GM21825 (cell line): ENCODE measurements at regions not wholly inside any gene's neighbourhood (a gene's known extent, or its start where the extent isn't known, plus 50 kb on each side); places are given as distances from the start of the nearest gene placed in this dataset.
A peak's percentile ranks its signal among the peaks of the same experiment; 100 is the strongest.

Source experiments
- ATAC-seq: cut with Tn5 transposase; IDR thresholded peaks from one replicate; pipeline ENCODE4 v1.9.1; 2021; ENCODE audit warnings: mild to moderate bottlenecking, moderate library complexity; ENCODE audit not compliant: unreplicated experiment

DNA sequence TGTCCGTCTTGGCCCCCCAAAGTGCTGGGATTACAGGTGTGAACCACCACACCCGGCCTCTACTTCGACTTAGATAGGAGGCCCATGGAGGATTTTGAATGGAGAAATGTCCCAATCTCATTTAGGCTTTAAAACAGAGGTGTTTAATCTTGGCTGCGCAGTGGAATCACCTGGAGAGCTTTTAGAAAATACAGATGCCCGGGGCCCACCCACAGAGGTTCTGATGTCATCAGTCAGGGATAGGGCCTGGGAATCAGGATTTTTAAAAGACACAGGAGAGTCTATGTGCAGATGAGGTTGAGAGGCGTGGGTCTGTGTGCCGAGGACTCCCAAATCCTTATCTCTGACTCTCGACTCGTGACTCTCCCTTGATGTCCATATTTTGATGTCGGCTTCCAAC, 124.0 kb upstream of the BOD1 start:
- no peak for ATAC-seq

DNA sequence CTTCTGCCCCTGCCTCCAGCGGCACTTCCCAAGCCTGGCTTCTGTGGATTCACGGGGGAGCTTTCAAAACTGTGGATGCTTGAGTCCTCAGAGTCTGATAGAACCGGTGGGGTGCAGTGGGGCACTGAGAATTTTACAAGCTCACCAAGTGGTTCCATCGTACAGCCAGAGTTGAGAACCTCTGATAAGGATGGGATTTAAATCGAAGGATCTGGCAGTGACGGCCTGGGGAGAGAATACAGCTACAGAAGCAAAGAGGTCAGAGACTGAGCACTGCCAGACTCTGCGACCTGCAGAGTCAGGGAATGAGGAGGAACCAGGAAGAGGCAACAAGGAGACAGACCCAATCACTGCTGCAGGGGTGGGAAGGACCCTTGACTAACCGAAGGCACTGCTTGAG, 124.6 kb upstream of the BOD1 start:
- ATAC-seq: no peak

DNA sequence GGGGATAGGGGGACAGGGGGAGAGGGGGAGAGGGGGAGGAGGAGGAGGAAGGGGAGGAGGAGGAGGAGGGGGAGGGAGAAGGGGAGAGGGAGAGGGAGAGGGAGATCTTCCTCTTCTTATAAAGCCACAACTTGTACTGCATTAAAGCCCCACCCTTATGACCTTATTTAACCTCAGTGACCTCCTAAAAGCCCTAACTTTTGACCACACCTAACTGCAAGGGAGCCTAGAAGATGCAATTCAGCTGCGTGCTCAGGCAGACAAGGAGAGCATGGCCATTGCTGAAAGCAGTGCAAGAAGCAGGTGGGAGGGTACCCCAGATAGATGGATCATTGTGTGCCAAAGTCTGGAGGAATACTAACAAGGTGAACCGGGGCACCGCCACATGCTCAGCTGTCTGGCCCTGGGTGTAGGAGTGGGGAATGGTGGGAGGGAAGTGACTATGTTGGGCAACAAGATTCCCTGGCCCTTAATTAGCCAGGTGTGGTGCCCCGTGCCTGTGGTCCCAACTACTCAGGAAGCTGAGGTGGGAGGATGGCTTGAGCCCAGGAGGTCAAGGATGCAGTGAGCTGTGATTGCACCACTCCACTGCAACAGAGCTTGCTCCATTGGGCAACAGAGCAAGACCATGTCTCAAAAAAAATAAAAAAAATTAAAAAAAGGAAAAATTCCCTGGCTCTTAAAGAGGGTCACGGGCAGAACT, 125.4 kb upstream of the BOD1 start:
- no peak for ATAC-seq

DNA sequence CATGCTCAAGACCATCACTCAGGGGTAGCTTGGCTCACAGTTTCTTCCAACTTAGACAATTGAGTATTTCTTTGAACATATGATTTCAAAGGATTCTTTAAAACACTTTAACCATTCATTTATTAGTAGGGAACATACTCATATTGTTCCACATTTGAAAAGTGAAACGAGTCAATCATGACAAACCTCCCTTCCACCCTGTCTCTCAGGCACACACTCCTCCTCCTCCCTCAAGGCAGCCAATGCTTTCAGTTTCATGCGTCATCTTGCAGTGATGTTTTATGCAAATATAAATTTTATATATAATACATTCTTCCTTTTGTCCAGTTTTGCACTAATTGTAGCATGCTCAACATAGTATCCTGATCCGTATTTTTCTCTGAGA, 126.0 kb upstream of the BOD1 start:
- peak; percentile 64 for ATAC-seq

DNA sequence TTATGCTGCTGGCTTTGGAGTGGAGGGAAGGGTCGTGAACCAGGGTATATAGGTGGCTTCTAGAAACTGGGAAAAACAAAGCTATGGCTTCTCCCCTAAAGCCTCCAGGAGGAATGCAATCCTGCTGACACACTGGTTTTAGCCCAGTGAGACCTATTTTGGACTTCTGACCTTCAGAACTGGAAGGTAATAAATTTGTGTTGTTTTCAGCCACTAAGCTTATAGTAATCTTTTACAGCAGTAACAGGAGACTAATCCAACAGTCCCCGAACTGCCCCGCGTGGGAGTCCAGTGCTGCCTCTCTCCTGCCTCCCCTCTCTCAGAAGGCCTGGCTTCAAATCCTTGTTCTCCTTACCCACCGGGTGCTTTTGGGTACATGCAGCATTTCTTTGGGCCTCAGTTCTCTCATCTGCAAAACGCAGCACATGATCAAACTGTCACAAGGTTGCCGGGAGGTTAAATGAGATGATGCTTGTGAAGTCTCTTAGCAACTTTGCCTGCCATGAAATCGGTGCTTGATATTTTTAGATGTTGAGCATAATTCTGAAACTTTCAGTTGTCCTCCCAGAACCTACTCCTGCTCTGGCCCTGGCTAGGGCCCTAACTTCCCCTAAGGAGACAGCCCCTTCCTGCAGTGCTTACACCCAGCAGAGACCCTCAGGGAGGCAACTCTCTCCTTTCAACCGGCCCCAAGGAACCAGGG, 127.3 kb upstream of the BOD1 start:
- ATAC-seq: no peak

DNA sequence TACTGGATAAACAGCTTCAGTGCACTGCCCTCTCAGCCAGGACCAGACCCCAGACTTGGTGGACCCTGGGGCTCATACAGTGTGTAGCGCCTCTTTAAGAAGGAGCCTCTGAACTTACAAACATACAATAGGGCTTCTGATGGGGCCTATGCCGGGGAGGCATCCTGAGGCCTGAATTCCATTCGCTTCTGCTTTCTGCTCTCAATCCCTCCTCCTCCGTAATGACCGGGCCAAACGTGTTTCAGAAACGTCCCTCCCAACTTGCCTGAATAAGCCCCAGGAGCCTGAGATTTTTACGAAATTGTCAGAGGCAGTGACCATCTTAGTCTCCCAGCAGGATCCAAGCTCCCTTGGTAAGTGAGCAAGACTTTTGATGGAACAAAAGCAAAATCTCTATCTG, 128.1 kb upstream of the BOD1 start:
- no peak for ATAC-seq

DNA sequence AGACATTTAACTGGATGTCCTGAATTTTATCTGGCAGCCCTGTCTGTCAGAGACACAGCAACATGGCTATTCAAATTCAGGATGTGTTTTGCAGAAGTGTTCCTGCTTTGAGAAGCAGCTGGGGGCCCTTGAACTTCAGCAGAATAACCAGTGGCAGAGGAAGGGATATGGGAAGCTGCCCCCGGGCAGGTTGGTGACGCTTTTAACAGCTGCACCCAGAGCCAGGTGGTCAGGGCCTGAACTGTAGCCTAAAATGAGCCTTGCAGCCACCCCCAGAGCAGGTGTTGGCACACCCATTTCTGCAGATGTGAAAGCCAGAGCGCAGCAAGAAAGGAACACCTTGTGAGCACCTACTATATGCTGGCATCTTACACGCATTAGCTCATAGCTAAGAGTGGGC, 128.7 kb upstream of the BOD1 start:
- ATAC-seq: peak; percentile 54

DNA sequence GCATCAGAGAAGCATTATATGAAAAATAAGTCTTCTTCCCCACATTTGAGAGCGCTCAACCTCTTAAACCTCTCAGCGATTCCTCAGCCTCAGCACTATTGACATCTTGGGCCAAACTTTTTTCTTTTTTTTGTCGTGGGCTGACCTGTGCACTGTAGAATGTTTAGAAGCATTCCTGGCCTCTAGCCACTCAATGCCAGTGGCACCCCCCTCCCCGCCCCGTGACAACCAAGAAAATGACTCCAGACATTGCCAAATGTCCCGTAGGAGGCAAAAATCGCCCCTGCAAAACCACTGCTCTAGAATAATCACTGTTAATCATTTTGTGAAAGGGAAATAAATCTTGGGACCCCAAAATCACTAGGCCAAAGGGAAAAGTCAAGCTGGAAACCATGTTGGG, 129.1 kb upstream of the BOD1 start:
- ATAC-seq: no peak

DNA sequence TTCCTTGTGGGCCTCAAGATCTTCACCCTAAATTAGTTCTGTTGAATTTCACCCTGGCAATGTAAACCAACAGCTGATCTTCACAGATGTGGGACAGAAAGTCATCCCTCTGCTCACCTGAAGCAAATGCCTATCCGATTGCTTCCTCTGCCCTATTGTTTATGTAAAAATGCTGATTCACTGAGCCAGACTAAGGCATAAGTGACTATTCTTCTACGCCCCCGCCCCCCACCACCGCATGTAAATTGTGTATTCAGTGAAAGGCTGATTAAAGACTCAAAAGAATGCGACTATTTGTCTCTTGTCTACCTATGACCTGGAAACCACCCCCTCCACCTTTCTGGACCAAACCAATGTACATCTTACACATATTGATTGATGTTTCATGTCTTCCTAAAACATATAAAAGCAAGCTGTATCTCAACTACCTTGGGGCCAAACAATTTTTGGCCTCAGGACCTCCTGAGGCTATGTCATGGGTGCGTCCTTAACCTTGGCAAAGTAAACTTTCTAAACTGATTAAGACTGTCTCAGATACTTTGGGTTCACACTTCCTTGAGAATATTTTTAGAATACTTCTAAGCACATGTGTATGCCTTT, 129.7 kb upstream of the BOD1 start:
- no peak for ATAC-seq

DNA sequence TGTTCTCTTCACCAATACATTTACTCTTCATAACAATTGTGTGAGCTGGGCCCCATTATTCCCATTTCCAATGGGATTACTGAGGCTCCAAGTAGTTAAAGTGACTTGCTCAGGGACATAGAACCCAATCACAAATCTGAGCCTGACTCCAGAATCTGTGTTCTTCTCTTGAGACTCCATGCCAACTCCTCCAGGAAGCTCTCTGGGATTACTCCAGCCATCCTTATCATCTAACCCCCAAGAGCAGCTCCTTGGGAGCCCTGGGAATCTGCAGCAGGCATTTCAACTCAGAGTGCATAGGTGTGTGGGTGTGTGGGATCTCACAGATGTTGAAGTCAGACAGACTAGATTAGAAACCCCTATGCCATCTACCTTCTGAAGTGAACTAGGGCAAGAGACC, 131.4 kb upstream of the BOD1 start:
- ATAC-seq: no peak

DNA sequence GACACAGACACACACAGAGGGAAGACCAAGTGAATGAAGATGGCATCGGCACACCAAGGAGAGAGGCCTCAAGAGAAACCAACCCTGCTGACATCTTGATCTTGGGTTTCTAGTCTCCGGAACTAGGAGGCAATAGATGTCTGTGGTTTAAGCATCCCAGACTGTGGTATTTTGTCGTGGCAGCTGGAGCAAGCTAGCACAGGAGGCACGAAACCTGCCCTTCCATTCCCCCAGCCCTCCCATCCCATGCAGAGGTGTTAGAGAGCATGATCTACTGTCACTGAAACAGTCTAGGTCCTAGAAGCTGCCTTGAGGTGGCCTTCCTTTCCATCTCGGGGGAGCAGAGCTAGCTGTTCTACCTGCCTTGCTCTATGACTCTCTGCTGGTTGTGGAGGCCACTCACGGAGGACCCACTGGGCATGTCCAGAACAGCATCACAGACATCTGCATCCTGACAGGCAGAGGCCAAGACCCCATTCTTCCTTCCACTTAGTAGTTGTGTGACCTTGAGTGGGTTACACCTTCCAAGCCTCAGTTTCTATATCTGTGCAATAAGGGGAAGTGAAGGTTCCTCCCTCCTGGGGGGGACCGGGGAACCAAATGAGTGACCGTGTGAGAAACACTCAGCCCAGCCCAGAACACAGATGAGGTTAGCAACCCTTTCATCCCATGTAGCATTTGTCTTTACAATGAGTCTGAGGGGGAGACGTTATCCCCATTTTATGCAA, 134.3 kb upstream of the BOD1 start:
- no peak for ATAC-seq

DNA sequence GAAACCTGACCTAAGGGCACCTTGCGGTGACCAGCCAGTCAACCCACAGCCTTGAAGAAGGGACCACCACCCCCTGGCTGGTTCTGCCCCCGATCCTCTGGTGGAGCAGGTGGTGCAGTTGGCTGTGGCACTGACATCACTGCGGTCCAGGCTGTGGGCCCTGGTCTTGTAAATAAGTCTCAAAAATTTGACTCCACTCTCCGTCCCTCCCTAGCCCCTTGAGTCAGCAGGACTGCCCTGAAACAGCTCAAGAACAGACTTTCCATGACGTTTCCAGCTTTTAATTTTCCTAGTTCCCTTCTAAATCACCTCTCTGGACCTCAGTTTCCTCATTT, 134.8 kb upstream of the BOD1 start:
- no peak for ATAC-seq

DNA sequence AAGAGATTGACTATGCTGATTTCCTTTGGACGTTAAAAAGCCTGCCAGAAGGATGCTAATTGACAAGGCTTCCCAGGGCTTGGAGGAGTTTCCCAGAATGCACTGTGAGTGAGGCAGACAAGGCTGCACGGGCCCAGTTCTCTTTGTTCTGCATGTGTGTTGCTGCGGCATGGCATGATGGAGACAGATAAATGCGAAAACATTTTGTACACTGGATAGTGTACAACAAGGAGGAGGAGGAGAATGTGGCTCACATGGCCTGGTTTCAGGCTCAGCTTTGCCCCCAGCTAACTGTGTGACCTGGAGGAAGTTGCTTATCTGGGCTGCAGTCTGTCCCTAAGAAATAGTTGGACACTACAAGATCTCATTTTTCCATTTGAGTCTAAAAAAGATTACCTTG, 135.5 kb upstream of the CPEB4 start:
- ATAC-seq: no peak

DNA sequence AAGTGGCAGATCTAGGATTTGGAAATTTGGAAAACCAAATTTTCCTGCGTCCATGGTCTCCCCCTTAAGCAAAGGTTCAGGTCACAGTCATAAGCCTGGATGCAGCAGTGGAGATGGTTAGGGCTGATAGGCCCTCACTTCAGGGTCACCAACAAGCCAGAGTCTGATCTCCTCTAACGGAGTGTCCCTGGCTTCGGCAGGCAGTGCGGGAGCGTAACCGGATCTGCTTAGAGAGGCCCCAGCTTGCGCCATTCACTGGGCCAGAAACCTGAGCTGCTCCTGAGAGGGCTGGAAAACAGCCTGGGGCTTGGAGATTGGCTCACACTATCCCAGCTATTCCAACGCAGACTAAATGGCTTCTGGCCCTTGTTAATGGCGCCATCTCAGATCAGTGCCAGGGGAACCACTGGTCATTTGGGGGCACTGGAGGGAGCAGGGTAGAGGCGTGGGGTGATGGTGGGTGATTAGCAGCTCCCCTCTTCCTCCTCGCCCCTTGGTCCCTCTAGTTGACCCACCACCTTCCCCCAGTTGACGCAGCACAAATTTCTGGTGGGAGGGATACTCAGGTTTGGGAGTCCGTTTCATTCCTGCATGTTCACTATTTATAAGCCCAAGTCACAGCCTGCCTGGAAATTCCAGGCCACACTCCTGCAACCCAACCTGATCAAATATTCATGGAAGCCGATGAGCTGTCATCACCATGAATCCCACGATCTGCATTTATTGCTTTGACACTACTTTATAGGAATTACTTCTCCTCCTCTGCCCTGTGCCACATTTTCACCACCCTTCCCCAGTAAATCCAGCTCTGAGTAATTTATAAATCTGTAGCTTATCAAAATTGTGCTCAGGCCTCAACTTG, 134.6 kb upstream of the CPEB4 start:
- no peak for ATAC-seq

DNA sequence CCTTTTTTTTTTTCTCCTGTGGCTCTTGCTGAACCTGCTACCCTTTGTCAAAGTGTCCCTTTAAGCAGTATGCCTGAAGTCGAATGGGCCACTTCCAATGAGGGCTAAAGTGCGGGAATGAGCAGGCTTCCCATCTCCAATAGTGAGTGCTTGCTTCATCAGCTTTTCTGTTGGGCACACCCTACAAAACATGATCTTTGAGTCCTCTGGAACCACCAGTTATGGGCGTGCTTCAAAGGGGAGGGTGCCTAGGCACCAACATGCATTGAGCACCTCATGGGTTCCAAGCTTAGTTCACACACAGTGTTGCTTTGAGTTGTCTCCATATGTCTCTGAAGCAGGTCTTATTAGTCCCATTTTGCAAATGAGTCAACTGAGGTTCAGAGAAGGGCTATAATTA, 132.8 kb upstream of the CPEB4 start:
- ATAC-seq: no peak

DNA sequence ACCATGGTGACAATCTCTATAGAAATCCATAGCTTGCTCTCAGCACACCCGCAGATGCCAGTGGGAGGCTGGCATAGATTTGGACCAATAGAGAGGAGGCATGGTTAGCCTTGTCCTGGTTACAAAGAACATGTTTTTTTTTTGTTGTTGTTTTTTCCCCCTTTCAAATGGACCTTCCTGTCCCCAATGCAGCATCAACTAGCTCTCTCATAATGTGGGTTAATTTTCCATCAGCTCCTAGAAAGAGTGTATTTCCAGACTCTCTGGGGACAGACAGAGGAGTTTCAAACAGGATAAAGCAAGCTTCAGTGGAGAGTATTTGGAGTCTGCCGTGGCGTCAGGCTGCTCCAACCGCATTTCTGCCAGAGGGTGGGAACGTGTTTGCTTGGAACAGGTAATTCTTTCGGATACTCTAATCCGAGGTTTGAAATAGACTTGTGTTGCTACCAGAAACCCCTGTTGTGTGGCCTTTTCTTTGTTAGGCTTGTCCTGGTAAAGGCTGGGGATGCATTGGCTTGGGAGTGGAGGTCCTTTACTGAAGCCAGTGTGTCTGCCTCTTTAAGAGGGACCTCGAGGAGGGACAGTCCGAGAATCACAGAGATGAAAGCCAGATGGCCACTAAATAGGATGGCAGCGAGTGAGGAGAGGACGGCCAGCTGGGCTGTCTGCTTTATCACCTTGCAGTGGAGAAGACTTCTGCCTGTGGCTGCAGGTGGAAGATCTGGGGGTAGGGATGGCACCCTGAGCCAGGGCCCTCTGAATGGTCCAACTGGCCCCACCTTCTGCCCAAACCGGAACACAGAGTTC, 130.5 kb upstream of the CPEB4 start:
- ATAC-seq: no peak

DNA sequence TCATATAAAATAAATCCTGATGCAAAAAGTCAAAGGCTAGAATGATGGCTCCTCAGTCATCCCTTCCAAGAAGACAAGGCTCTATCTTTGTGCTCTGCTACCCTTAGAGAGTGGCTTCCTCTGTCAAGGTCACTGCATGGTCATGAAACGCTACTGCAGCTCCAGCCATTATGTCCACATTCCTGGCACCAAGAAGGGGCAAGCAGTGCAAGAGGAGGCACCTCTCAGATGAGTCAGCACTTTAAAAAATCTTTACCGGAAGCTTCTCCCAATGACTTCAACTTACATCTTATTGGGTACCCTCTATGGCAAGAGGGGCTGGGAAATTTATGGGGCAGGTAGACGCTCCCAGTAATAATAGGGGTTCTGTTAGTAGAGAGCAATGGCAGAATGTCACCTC, 129.5 kb upstream of the CPEB4 start:
- no peak for ATAC-seq

DNA sequence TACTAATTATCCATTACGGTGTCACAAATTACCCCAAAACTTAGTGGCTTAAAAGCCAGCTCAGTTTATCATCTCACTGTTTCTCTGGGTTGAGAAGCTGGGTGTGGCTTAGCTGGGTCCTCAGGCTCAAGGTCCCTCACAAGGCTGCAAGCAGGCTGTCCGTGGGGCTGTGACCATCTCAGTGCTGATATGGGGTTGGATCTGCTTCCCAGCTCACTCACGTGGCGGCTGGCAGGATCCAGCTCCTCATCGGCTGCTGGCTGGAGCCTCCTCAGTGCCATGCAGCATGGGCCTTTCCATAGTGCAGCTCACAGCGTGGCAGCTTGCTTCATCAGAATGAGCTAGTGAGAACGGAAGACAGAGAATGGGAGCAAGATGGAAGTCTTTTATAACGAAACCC, 128.5 kb upstream of the CPEB4 start:
- ATAC-seq: no peak

DNA sequence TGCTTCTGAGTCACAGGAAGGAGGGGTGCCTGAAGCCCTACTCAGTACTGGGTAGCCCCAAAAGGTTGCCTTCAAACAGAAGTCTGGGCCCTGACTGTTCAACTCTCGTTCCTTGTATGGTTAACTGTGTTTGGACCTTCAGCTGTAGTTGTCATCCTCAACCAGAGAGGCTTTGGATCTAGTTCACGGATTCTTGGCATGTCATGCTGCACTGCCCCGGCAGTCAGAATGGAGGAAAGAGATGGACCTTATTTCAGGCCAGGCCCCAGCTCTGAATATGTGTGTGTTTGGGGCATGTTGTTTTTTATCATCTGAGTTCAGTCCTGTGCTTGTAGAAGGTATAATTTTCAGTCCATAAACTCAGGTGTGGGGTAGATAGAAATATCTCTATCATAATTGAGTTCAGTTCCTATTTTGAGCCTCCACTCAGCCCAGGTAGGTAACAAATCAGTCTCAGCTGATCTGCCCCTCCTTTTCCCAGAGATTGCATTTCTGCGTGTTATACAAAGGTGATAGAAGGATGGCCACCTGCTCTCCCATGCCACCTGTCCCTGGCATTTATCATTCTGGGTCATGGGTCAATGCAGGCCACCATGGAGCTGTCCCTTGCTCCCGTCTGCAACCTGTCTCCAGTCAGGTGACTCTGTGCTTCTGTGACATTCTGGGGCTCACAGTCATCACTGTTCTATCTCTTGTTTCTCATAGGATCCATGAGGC, 127.5 kb upstream of the CPEB4 start:
- no peak for ATAC-seq

DNA sequence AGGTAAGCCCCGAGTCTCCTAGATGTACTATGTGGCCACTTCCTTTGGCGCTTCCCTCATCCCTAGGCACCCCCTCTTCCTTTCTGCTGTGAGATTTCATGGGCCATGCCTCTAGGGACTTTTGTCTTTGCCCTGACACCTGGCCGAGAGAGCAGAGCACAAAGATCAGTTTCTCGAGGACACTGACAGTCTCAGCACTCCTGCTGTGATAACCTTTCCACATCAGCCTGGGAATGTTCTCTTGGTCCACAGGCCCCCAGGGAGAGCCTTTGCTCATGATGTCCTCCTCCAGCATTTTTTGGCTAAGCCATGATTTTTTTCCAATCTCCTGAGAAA, 127.0 kb upstream of the CPEB4 start:
- no peak for ATAC-seq
